Liver (tissue), 8 donors: ENCODE measurements at regions not wholly inside any gene's neighbourhood (a gene's known extent, or its start where the extent isn't known, plus 50 kb on each side); places are given as distances from the start of the nearest gene placed in this dataset.

Experiments
- DNase-seq: peaks from one replicate; pipeline ENCODE4 v3.0.0-alpha.2; 2017; ENCODE audit warnings: low spot score
- H3K27ac ChIP-seq, 2 donors: one replicate each; pipeline ENCODE4 v1.7.0; 2013; ENCODE audit warnings: inconsistent platforms in 2 of 2, low read length in 2 of 2, control low read depth in 1 of 2, low read depth in 1 of 2, mild to moderate bottlenecking in 1 of 2
- H3K27me3 ChIP-seq, 4 donors: one replicate each; pipeline versions ENCODE4 v1.6.1 to v1.7.0; 2013; ENCODE audit warnings: low read length in 3 of 4, inconsistent platforms in 1 of 4, mild to moderate bottlenecking in 1 of 4, moderate library complexity in 1 of 4; ENCODE audit not compliant: control insufficient read depth in 4 of 4, insufficient read depth in 4 of 4
- H3K36me3 ChIP-seq, 4 donors: one replicate each; pipeline versions ENCODE4 v1.6.1 to v1.7.0; 2013; ENCODE audit warnings: low read length in 3 of 4, mild to moderate bottlenecking in 3 of 4, low read depth in 1 of 4, moderate library complexity in 1 of 4; ENCODE audit not compliant: control insufficient read depth in 4 of 4, insufficient read depth in 3 of 4
- H3K4me1 ChIP-seq, 4 donors: one replicate each; pipeline versions ENCODE4 v1.6.1 to v1.7.0; 2013; ENCODE audit warnings: low read length in 3 of 4, mild to moderate bottlenecking in 3 of 4, moderate library complexity in 1 of 4; ENCODE audit not compliant: control insufficient read depth in 4 of 4, insufficient read depth in 4 of 4
- H3K4me3 ChIP-seq, 3 donors: one replicate each; pipeline versions ENCODE4 v1.6.1 to v1.7.0; 2013; ENCODE audit warnings: low read length in 3 of 3, control low read depth in 1 of 3, low read depth in 1 of 3, mild to moderate bottlenecking in 1 of 3
- H3K9ac ChIP-seq, 2 donors: one replicate each; pipeline ENCODE4 v1.7.0; 2013; ENCODE audit warnings: low read length in 2 of 2, mild to moderate bottlenecking in 2 of 2, moderate library complexity in 2 of 2, control low read depth in 1 of 2, low read depth in 1 of 2
- H3K9me3 ChIP-seq, 4 donors: one replicate each; pipeline versions ENCODE4 v1.6.1 to v1.7.0; 2013; ENCODE audit warnings: low read length in 3 of 4; ENCODE audit not compliant: control insufficient read depth in 4 of 4
- ATF3 ChIP-seq: IDR thresholded peaks from 2 replicates; pipeline ENCODE4 v1.6.1; 2016; ENCODE audit warnings: antibody characterized with exemption
- CTCF ChIP-seq: fragments of 150-350 bp; IDR thresholded peaks from 2 replicates; pipeline ENCODE4 v1.5.1; 2017; ENCODE audit warnings: improper control_type of control experiment, low read depth, low read length; ENCODE audit not compliant: missing input control
- EGR1 ChIP-seq, 2 donors: IDR thresholded peaks; 2 replicates each; pipeline ENCODE4 v1.6.1; 2016 to 2018; ENCODE audit warnings: antibody characterized with exemption in 2 of 2, low read depth in 2 of 2
- FOXA1 ChIP-seq: IDR thresholded peaks from 2 replicates; pipeline ENCODE4 v1.6.1; 2016; ENCODE audit warnings: antibody characterized with exemption
- FOXA2 ChIP-seq: IDR thresholded peaks from 2 replicates; pipeline ENCODE4 v1.6.1; 2016; ENCODE audit warnings: antibody characterized with exemption
- GABPA ChIP-seq, 2 donors: IDR thresholded peaks in 1 of 2; conservative IDR thresholded peaks in 1 of 2; 2 replicates each; pipeline ENCODE4 v1.6.1; 2016; ENCODE audit warnings: antibody characterized with exemption in 2 of 2, mild to moderate bottlenecking in 1 of 2, moderate library complexity in 1 of 2
- HNF4A ChIP-seq, 2 donors: conservative IDR thresholded peaks; 2 replicates each; pipeline ENCODE4 v1.6.1; 2016; ENCODE audit warnings: antibody characterized with exemption in 2 of 2, mild to moderate bottlenecking in 2 of 2
- HNF4G ChIP-seq: IDR thresholded peaks from 2 replicates; pipeline ENCODE4 v1.6.1; 2016; ENCODE audit warnings: antibody characterized with exemption
- JUND ChIP-seq, 2 donors: IDR thresholded peaks; 2 replicates each; pipeline ENCODE4 v1.6.1; 2016; ENCODE audit warnings: antibody characterized with exemption in 2 of 2
- MAX ChIP-seq: IDR thresholded peaks from 2 replicates; pipeline ENCODE4 v1.6.1; 2016; ENCODE audit warnings: antibody characterized with exemption
- NR2F2 ChIP-seq: IDR thresholded peaks from 2 replicates; pipeline ENCODE4 v1.6.1; 2016; ENCODE audit warnings: antibody characterized with exemption
- REST ChIP-seq: IDR thresholded peaks from 2 replicates; pipeline ENCODE4 v1.6.1; 2016; ENCODE audit warnings: antibody characterized with exemption, mild to moderate bottlenecking
- TAF1 ChIP-seq: conservative IDR thresholded peaks from 2 replicates; pipeline ENCODE4 v1.6.1; 2016; ENCODE audit warnings: antibody characterized with exemption, mild to moderate bottlenecking
- ZBTB33 ChIP-seq: IDR thresholded peaks from 2 replicates; pipeline ENCODE4 v1.6.1; 2016; ENCODE audit warnings: antibody characterized with exemption
- WGBS: extraction: QIAGEN DNeasy Blood & Tissue Kit; methylation state at CpG from one replicate; pipeline ENCODE4 v1.1.7; 2013; 5-methylcytosine and 5-hydroxymethylcytosine counted together
- donor health status: healthy.
- donor health status: healthy.
- donor health status: healthy.
- donor health status: healthy.
- donor health status: healthy.

GRCh38 chr5:25481463-25481862, 836.7 kb upstream of the CDH10 start:
- no peak overlapping the region for H3K9ac ChIP-seq
- no peak overlapping the region for H3K27ac ChIP-seq
- H3K36me3 ChIP-seq, result no peaks in the 10 kb centered on the region
- no peak for DNase-seq
- H3K27me3 ChIP-seq, result no peaks in the 10 kb centered on the region
- no peak for TF ChIP-seq MAX
- H3K4me3 ChIP-seq, result no peak overlapping the region
- no peaks in the 10 kb centered on the region for H3K4me1 ChIP-seq
- H3K9me3 ChIP-seq, result peaks cover 0 to 5% (median 0%) of the 10 kb centered on the region in 4 donors
- WGBS, result 68% methylated on average over 2 of the region's 2 CpGs

GRCh38 chr5:25459082-25459481, 814.3 kb upstream of the CDH10 start:
- no peaks in the 10 kb centered on the region for H3K27me3 ChIP-seq
- H3K9ac ChIP-seq, result no peak overlapping the region
- H3K36me3 ChIP-seq, result no peaks in the 10 kb centered on the region
- DNase-seq, result no peak
- H3K4me3 ChIP-seq, result no peak overlapping the region
- 97% methylated on average over 1 of the region's 1 CpG for WGBS
- no peaks in the 10 kb centered on the region for H3K4me1 ChIP-seq
- H3K9me3 ChIP-seq, result no peaks in the 10 kb centered on the region
- no peak for TF ChIP-seq HNF4G
- no peak for TF ChIP-seq FOXA2
- no peak for TF ChIP-seq NR2F2
- TF ChIP-seq TAF1, result no peak
- no peak for TF ChIP-seq GABPA (IDR thresholded peaks at IDR 0.05 in 1 of 2, conservative IDR thresholded peaks at IDR 0.05 in 1 of 2)
- TF ChIP-seq EGR1 (IDR thresholded peaks at IDR 0.05; ENCODE audit: low read depth in 2 of 2), result no peak
- no peak for TF ChIP-seq HNF4A (conservative IDR thresholded peaks at IDR 0.05)
- no peak for TF ChIP-seq ZBTB33
- TF ChIP-seq ATF3, result no peak
- no peak for TF ChIP-seq MAX
- TF ChIP-seq CTCF, result no peak
- no peak for TF ChIP-seq FOXA1
- TF ChIP-seq REST, result no peak
- no peak for TF ChIP-seq JUND (IDR thresholded peaks at IDR 0.05)
- no peak overlapping the region for H3K27ac ChIP-seq
